Gastrocnemius medialis (tissue), 4 donors: ENCODE measurements at regions not wholly inside any gene's neighbourhood (a gene's known extent, or its start where the extent isn't known, plus 50 kb on each side); places are given as distances from the start of the nearest gene placed in this dataset.

ENCODE experiments used
- ATAC-seq, 2 donors: fragments of 150-250 bp; one replicate each; pipeline ENCODE4 v1.9.1; 2016
- DNase-seq, 2 donors: peaks; one replicate each; pipeline ENCODE4 v3.0.0-alpha.2; 2019
- H3K27ac ChIP-seq, 4 donors: fragments of 200-600 bp; sonication (generic); 1 replicate in 1 of 4; 2 replicates in 3 of 4; pipeline ENCODE4 v1.5.1; 2016 to 2018; ENCODE audit warnings: mild to moderate bottlenecking in 2 of 4, moderate library complexity in 1 of 4
- H3K27me3 ChIP-seq, 3 donors: fragments of 200-600 bp; sonication (generic) in 2 of 3; 1 replicate in 1 of 3; 2 replicates in 2 of 3; pipeline versions ENCODE4 v1.5.1 to v1.6.0; 2016 to 2019; ENCODE audit warnings: mild to moderate bottlenecking in 1 of 3, moderate library complexity in 1 of 3
- H3K36me3 ChIP-seq, 2 donors: fragments of 200-600 bp; sonication (generic) in 1 of 2; one replicate each; pipeline ENCODE4 v1.5.1; 2017 to 2018
- H3K4me1 ChIP-seq, 2 donors: fragments of 200-600 bp; sonication (generic) in 1 of 2; one replicate each; pipeline ENCODE4 v1.5.1; 2016 to 2017; ENCODE audit warnings: mild to moderate bottlenecking in 2 of 2
- H3K4me3 ChIP-seq, 4 donors: fragments of 200-600 bp; sonication (generic) in 3 of 4; 1 replicate in 1 of 4; 2 replicates in 3 of 4; pipeline ENCODE4 v1.5.1; 2016 to 2019; ENCODE audit warnings: mild to moderate bottlenecking in 2 of 4
- H3K9me3 ChIP-seq, 3 donors: fragments of 200-600 bp; sonication (generic) in 2 of 3; 1 replicate in 1 of 3; 2 replicates in 2 of 3; pipeline ENCODE4 v1.5.1; 2016 to 2019
- CTCF ChIP-seq, 5 experiments: fragments of 450-650 bp in 3 of 5; fragments of 200-600 bp in 2 of 5; sonication (generic) in 2 of 5; IDR thresholded peaks in 4 of 5; conservative IDR thresholded peaks in 1 of 5; 1 replicate in 4 of 5; 2 replicates in 1 of 5; pipeline ENCODE4 v1.5.1; 2016 to 2019; ENCODE audit warnings: antibody characterized with exemption in 5 of 5, mild to moderate bottlenecking in 3 of 5, moderate library complexity in 3 of 5
- POLR2A ChIP-seq, 2 donors: fragments of 450-650 bp; IDR thresholded peaks; one replicate each; pipeline ENCODE4 v1.6.1; 2017; ENCODE audit warnings: antibody characterized with exemption in 2 of 2, mild to moderate bottlenecking in 2 of 2, moderate library complexity in 2 of 2
- in situ Hi-C, 4 donors: fragments of 200-750 bp; cut with MboI; loops; one replicate each; pipeline versions ENCODE4 v1.15.0 to v1.8.0; 2017; ENCODE audit warnings: low sequenced_read_pairs in 4 of 4
- intact Hi-C: fragments of 100-400 bp; cut with DNase I; formaldehyde crosslinking; loops from one replicate; pipeline ENCODE4 v1.15.1; 2023; ENCODE audit warnings: low total_unique reads

GRCh38 chr22:48599346-48599745, 1228.3 kb downstream of the BRD1 start:
- H3K4me1 ChIP-seq, result no peaks in the 10 kb centered on the region
- no peaks in the 10 kb centered on the region for H3K27me3 ChIP-seq
- H3K36me3 ChIP-seq, result no peaks in the 10 kb centered on the region
- intact Hi-C loops, result no loop called here
- ATAC-seq, result no peak
- TF ChIP-seq CTCF (IDR thresholded peaks at IDR 0.05 in 4 of 5, conservative IDR thresholded peaks at IDR 0.05 in 1 of 5) (no peak), POLR2A (IDR thresholded peaks at IDR 0.05) (no peak)
- in situ Hi-C loops, result no loop called here
- H3K4me3 ChIP-seq, result no peak overlapping the region
- DNase-seq, result no peak
- no peak overlapping the region for H3K27ac ChIP-seq
- H3K9me3 ChIP-seq, result no peaks in the 10 kb centered on the region

GRCh38 chr22:48596111-48596850, 1231.4 kb downstream of the BRD1 start:
- Histone ChIP-seq H3K27me3 (no peaks in the 10 kb centered on the region), H3K36me3 (no peaks in the 10 kb centered on the region), H3K27ac (no peak overlapping the region), H3K4me1 (no peaks in the 10 kb centered on the region), H3K9me3 (no peaks in the 10 kb centered on the region), H3K4me3 (no peak overlapping the region)
- intact Hi-C loops (no loop called here), in situ Hi-C loops (no loop called here)
- no peak for DNase-seq
- ATAC-seq, result no peak
- TF ChIP-seq POLR2A (IDR thresholded peaks at IDR 0.05) (no peak), CTCF (IDR thresholded peaks at IDR 0.05 in 4 of 5, conservative IDR thresholded peaks at IDR 0.05 in 1 of 5) (no peak)

GRCh38 chr22:48595511-48595905, 1232.2 kb downstream of the BRD1 start:
- H3K27ac ChIP-seq, result no peak overlapping the region
- TF ChIP-seq POLR2A (IDR thresholded peaks at IDR 0.05) (no peak), CTCF (IDR thresholded peaks at IDR 0.05 in 4 of 5, conservative IDR thresholded peaks at IDR 0.05 in 1 of 5) (no peak)
- H3K4me3 ChIP-seq, result no peak overlapping the region
- intact Hi-C loops, result no loop called here
- H3K36me3 ChIP-seq, result no peaks in the 10 kb centered on the region
- H3K9me3 ChIP-seq, result no peaks in the 10 kb centered on the region
- ATAC-seq (no peak), DNase-seq (no peak)
- in situ Hi-C loops, result no loop called here
- H3K4me1 ChIP-seq, result no peaks in the 10 kb centered on the region
- no peaks in the 10 kb centered on the region for H3K27me3 ChIP-seq

GRCh38 chr22:48594757-48595510, 1232.7 kb downstream of the BRD1 start:
- no peak for TF ChIP-seq POLR2A (IDR thresholded peaks at IDR 0.05)
- Histone ChIP-seq H3K4me1 (no peaks in the 10 kb centered on the region), H3K27ac (no peak overlapping the region), H3K27me3 (no peaks in the 10 kb centered on the region), H3K4me3 (no peak overlapping the region), H3K9me3 (no peaks in the 10 kb centered on the region), H3K36me3 (no peaks in the 10 kb centered on the region)
- no peak for DNase-seq
- intact Hi-C loops, result no loop called here
- in situ Hi-C loops, result no loop called here
- no peak for ATAC-seq

GRCh38 chr22:48594016-48594756, 1233.5 kb downstream of the BRD1 start:
- ATAC-seq (no peak), DNase-seq (no peak)
- TF ChIP-seq POLR2A (IDR thresholded peaks at IDR 0.05) (no peak), CTCF (IDR thresholded peaks at IDR 0.05 in 4 of 5, conservative IDR thresholded peaks at IDR 0.05 in 1 of 5) (no peak)
- no peaks in the 10 kb centered on the region for H3K9me3 ChIP-seq
- intact Hi-C loops (no loop called here), in situ Hi-C loops (no loop called here)
- H3K27me3 ChIP-seq, result no peaks in the 10 kb centered on the region
- no peaks in the 10 kb centered on the region for H3K36me3 ChIP-seq
- H3K4me1 ChIP-seq, result no peaks in the 10 kb centered on the region
- H3K27ac ChIP-seq, result no peak overlapping the region
- no peak overlapping the region for H3K4me3 ChIP-seq
